A673 (cell line): ENCODE measurements at regions not wholly inside any gene's neighbourhood (a gene's known extent, or its start where the extent isn't known, plus 50 kb on each side); places are given as distances from the start of the nearest gene placed in this dataset.

ENCODE experiments used
- BruUV-seq: library from RNA; stranded (reverse); fragments of 400-500 nt; replicated peaks from 2 replicates; lab custom pipeline; 2021; lab: Mats Ljungman, UMichigan
- CTCF ChIA-PET: fragments of 300-600 bp; sonication (Branson Sonifier 250); formaldehyde crosslinking; loops from one replicate; lab custom pipeline; 2022; ENCODE audit warnings: antibody characterized with exemption; lab: Charles Lee
- POLR2A ChIA-PET: fragments of 300-600 bp; sonication (Branson Sonifier 250); formaldehyde crosslinking; loops from one replicate; lab custom pipeline; 2022; ENCODE audit warnings: antibody characterized with exemption; ENCODE audit not compliant: low non-redundant PET; lab: Charles Lee
- DNase-seq: peaks from one replicate; pipeline ENCODE4 v3.0.0-alpha.2; 2015; ENCODE audit warnings: low spot score
- H3K27ac ChIP-seq: fragments of 200-600 bp; sonication (generic); 2 replicates; pipeline ENCODE4 v1.5.1; 2016; ENCODE audit warnings: mixed run types, low read depth, mild to moderate bottlenecking, mixed read lengths, antibody characterized with exemption, low read length; ENCODE audit not compliant: poor library complexity, severe bottlenecking
- H3K27me3 ChIP-seq: fragments of 200-600 bp; sonication (generic); replicated peaks from 2 replicates; pipeline ENCODE4 v1.6.1; 2017; ENCODE audit warnings: mixed run types, low read depth, mild to moderate bottlenecking, mixed read lengths, antibody characterized with exemption, low read length; ENCODE audit not compliant: insufficient read depth, poor library complexity
- H3K36me3 ChIP-seq: fragments of 200-600 bp; sonication (generic); 2 replicates; pipeline ENCODE4 v1.6.1; 2016; ENCODE audit warnings: mixed run types, mild to moderate bottlenecking, mixed read lengths, antibody characterized with exemption, low read length; ENCODE audit not compliant: insufficient read depth, poor library complexity, severe bottlenecking
- H3K4me1 ChIP-seq: fragments of 200-600 bp; sonication (generic); 2 replicates; pipeline ENCODE4 v1.6.1; 2017; ENCODE audit warnings: mixed run types, mild to moderate bottlenecking, mixed read lengths, antibody characterized with exemption, low read length; ENCODE audit not compliant: insufficient read depth, poor library complexity, severe bottlenecking
- H3K4me3 ChIP-seq: fragments of 200-600 bp; sonication (generic); 2 replicates; pipeline ENCODE4 v1.5.1; 2016; ENCODE audit warnings: low read depth, mixed run types, mild to moderate bottlenecking, mixed read lengths, low read length; ENCODE audit not compliant: poor library complexity, severe bottlenecking
- H3K9me3 ChIP-seq: fragments of 200-600 bp; sonication (generic); 2 replicates; pipeline ENCODE4 v1.6.1; 2016; ENCODE audit warnings: mixed run types, low read depth, mild to moderate bottlenecking, mixed read lengths, antibody characterized with exemption, low read length; ENCODE audit not compliant: poor library complexity, severe bottlenecking
- EZH2 ChIP-seq: fragments of 200-600 bp; sonication (generic); IDR thresholded peaks from 2 replicates; pipeline ENCODE4 v1.6.1; 2017; ENCODE audit warnings: borderline replicate concordance, low read depth, mild to moderate bottlenecking, mixed read lengths, antibody characterized with exemption, low read length; ENCODE audit not compliant: poor library complexity, severe bottlenecking
- intact Hi-C: fragments of 100-400 bp; cut with micrococcal nuclease; formaldehyde crosslinking; loops from one replicate; pipeline ENCODE4 v1.10.0; 2022; ENCODE audit not compliant: unreplicated experiment
- TF ChIP-seq, protein P1 (sequence below): fragments of 300-800, 200-600 bp; sonication (generic); conservative IDR thresholded peaks from 2 replicates; pipeline ENCODE4 v1.5.1; 2017; ENCODE audit warnings: low read depth, mild to moderate bottlenecking, antibody characterized with exemption, low read length, moderate library complexity, mixed read lengths

DNA sequence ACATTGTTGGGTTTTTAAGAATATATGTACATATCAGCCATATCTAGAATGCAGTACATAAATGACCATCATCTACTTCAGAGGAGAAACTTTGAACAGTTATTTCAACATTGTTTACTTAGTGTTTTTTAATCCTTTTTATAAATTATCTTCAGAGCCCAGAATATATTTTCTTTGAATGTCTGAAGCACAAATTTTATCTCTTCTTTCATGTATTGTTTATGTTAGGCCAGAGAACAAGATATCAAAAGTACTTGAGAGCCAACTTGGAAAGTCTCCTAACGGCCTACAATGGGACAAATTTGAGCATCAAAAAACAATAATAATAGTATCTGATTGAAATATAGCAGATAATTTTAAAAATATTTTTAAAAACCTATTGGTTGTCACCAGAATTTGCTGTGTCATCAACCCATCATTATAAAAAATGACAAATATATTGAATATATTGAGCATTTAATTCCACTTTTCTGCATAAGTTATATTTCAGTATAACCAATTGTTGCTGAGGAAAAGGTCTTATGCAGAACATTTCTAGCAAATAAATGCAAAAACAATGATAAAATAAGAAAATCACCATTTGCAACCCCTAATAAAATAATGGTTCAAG lies 67.5 kb upstream of the CCNG1 start:
- intact Hi-C loops = no loop called here
- H3K27me3 ChIP-seq = no peaks in the 10 kb centered on the region
- DNase-seq = no peak
- POLR2A ChIA-PET = no interaction called here
- no peaks in the 10 kb centered on the region for H3K4me1 ChIP-seq
- H3K4me3 ChIP-seq = no peak overlapping the region
- CTCF ChIA-PET = no interaction called here
- no peaks in the 10 kb centered on the region for H3K36me3 ChIP-seq
- TF ChIP-seq, protein P1, sequence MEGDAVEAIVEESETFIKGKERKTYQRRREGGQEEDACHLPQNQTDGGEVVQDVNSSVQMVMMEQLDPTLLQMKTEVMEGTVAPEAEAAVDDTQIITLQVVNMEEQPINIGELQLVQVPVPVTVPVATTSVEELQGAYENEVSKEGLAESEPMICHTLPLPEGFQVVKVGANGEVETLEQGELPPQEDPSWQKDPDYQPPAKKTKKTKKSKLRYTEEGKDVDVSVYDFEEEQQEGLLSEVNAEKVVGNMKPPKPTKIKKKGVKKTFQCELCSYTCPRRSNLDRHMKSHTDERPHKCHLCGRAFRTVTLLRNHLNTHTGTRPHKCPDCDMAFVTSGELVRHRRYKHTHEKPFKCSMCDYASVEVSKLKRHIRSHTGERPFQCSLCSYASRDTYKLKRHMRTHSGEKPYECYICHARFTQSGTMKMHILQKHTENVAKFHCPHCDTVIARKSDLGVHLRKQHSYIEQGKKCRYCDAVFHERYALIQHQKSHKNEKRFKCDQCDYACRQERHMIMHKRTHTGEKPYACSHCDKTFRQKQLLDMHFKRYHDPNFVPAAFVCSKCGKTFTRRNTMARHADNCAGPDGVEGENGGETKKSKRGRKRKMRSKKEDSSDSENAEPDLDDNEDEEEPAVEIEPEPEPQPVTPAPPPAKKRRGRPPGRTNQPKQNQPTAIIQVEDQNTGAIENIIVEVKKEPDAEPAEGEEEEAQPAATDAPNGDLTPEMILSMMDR = no peak
- no peak for TF ChIP-seq EZH2
- no peak overlapping the region for H3K27ac ChIP-seq
- no TSS peak for BruUV-seq
- peaks cover 4% of the 10 kb centered on the region for H3K9me3 ChIP-seq

DNA sequence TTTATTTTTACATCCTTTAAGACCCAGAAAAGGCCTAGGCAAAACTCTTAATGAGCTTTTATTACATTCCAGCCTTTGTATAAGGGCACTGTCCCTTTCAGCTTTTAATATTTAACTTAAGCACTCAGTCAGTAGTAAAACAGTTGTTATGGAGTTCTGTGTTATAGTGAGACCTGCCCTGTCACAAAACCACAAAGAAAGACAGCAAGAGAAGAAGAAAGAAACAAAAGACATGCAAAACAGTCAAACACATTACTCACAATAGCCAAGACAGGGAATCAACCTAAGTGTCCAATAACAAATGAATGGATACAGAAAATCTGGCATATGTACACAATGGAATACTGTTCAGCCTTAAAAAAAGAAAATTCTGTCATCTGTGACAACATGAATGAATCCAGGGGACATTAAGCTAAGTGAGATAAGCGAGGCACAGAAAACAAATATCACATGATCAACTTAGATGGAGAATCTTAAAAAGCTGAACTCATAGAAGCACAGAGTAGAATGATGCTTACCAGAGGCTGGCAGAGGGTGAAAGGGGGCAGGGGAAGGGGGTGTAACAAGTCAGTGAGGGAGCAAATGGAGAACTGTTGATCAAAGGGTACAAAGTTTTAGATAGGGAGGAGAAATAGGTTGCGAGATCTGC lies 63.8 kb upstream of the CCNG1 start:
- TF ChIP-seq, protein P1 = no peak
- TF ChIP-seq EZH2 = no peak
- ChIA-PET POLR2A (no interaction called here), CTCF (no interaction called here)
- Histone ChIP-seq H3K4me1 (no peaks in the 10 kb centered on the region), H3K36me3 (no peaks in the 10 kb centered on the region), H3K4me3 (no peak overlapping the region), H3K27ac (no peak overlapping the region), H3K9me3 (no peaks in the 10 kb centered on the region), H3K27me3 (no peaks in the 10 kb centered on the region)
- intact Hi-C loops = no loop called here
- DNase-seq = no peak
- BruUV-seq = no TSS peak

- Histone ChIP-seq H3K27ac (no peak overlapping the region), H3K36me3 (no peaks in the 10 kb centered on the region), H3K4me1 (no peaks in the 10 kb centered on the region), H3K27me3 (no peaks in the 10 kb centered on the region), H3K4me3 (no peak overlapping the region), H3K9me3 (no peaks in the 10 kb centered on the region)
- TF ChIP-seq, protein P1 = no peak
- TF ChIP-seq EZH2 = no peak
- BruUV-seq = no TSS peak
- CTCF ChIA-PET = no interaction called here
- POLR2A ChIA-PET = no interaction called here
- intact Hi-C loops = no loop called here
- DNase-seq = no peak
These were observed 59.4 kb upstream of the CCNG1 start for GRCh38 chr5:163377982-163378381.
